ENCODE measurements at regions not wholly inside any gene's neighbourhood (a gene's known extent, or its start where the extent isn't known, plus 50 kb on each side); places are given as distances from the start of the nearest gene placed in this dataset.
"Not testable (repeated sequence)": the region's sequence is repeated elsewhere in the genome, so short reads cannot be mapped to it uniquely, and the experiment has no call there.

GRCh38 chr6:66555082-66555481 is 848.1 kb upstream of the EYS start:
- FAIRE-seq (no peak), DNase-seq (ENCODE audit: insufficient read length, low spot score) (no peak)
- no peak for TF ChIP-seq PAX5 (IDR thresholded peaks at IDR 0.05; ENCODE audit: insufficient read depth, low read length, severe bottlenecking)
- no peak for TF ChIP-seq TAF1 (IDR thresholded peaks at IDR 0.05; ENCODE audit: low read depth, low read length)
- no peak for TF ChIP-seq POLR2A (IDR thresholded peaks at IDR 0.05; ENCODE audit: low read depth, low read length)
- no peak for TF ChIP-seq POU2F2 (IDR thresholded peaks at IDR 0.05; ENCODE audit: low read depth, low read length)
- TF ChIP-seq SPI1 (IDR thresholded peaks at IDR 0.05; ENCODE audit: low read depth, low read length): no peak
- TF ChIP-seq POLR2AphosphoS5 (IDR thresholded peaks at IDR 0.05; ENCODE audit: low read depth, low read length): no peak

DNA sequence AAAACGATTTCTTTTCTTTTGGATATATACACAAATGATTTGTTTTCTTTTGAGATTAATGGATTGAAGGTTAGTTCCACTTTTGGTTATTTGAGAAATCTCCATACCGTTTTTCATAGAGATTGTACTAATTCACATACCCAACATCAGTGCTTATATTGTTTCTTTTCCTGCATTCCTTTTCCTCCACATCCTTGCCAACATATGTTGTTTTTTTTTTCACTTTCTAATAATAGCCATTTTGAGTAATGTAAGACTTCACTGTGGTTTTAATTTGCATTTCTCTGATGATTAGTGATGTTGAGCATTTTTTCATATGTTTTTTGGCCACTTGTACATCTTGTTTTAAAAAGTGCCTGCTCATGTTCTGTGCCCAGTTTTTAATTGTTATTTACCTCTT is 846.4 kb upstream of the EYS start:
- no peak for FAIRE-seq
- no peak for DNase-seq (ENCODE audit: insufficient read length, low spot score)
- TF ChIP-seq POLR2AphosphoS5 (IDR thresholded peaks at IDR 0.05; ENCODE audit: low read depth, low read length): no peak
- no peak for TF ChIP-seq PAX5 (IDR thresholded peaks at IDR 0.05; ENCODE audit: insufficient read depth, low read length, severe bottlenecking)
- no peak for TF ChIP-seq TAF1 (IDR thresholded peaks at IDR 0.05; ENCODE audit: low read depth, low read length)
- no peak for TF ChIP-seq POLR2A (IDR thresholded peaks at IDR 0.05; ENCODE audit: low read depth, low read length)
- TF ChIP-seq SPI1 (IDR thresholded peaks at IDR 0.05; ENCODE audit: low read depth, low read length): no peak
- TF ChIP-seq POU2F2 (IDR thresholded peaks at IDR 0.05; ENCODE audit: low read depth, low read length): no peak

DNA sequence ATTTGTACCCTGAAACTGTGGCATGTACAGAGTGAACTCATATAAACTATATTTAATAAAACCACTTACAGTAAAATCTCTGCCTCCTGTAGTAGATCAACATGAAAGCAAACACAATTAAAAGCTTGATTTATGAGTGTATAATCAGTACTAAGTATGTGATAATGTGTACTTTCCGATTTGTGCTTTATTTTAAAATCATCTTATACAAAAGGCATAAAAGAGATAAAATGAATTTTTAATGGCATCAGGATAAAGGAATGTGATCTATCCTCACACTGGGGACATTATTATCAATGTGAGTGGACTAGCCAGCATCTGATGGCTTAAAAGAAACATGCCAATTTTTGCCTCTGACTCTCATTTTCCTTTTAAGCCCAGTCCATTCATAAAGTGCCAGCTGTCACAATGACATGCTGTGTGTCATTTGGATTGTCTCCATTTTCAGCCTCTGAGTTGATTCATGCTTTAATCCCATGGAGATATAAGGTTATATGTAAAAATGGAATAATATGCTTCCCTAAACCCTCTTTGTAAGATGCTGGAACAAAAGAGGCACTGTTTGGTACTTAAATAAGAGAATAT is 831.6 kb upstream of the EYS start:
- no peak for FAIRE-seq
- TF ChIP-seq POLR2A (IDR thresholded peaks at IDR 0.05; ENCODE audit: low read depth, low read length): no peak
- TF ChIP-seq SPI1 (IDR thresholded peaks at IDR 0.05; ENCODE audit: low read depth, low read length): no peak
- no peak for TF ChIP-seq POU2F2 (IDR thresholded peaks at IDR 0.05; ENCODE audit: low read depth, low read length)
- TF ChIP-seq TAF1 (IDR thresholded peaks at IDR 0.05; ENCODE audit: low read depth, low read length): no peak
- TF ChIP-seq PAX5 (IDR thresholded peaks at IDR 0.05; ENCODE audit: insufficient read depth, low read length, severe bottlenecking): no peak
- TF ChIP-seq POLR2AphosphoS5 (IDR thresholded peaks at IDR 0.05; ENCODE audit: low read depth, low read length): no peak
- no peak for DNase-seq (ENCODE audit: insufficient read length, low spot score)

- no peak for DNase-seq (ENCODE audit: insufficient read length, low spot score)
- no peak for FAIRE-seq
- TF ChIP-seq POLR2A (IDR thresholded peaks at IDR 0.05; ENCODE audit: low read depth, low read length): no peak
- no peak for TF ChIP-seq TAF1 (IDR thresholded peaks at IDR 0.05; ENCODE audit: low read depth, low read length)
- no peak for TF ChIP-seq POLR2AphosphoS5 (IDR thresholded peaks at IDR 0.05; ENCODE audit: low read depth, low read length)
- no peak for TF ChIP-seq SPI1 (IDR thresholded peaks at IDR 0.05; ENCODE audit: low read depth, low read length)
- no peak for TF ChIP-seq PAX5 (IDR thresholded peaks at IDR 0.05; ENCODE audit: insufficient read depth, low read length, severe bottlenecking)
- TF ChIP-seq POU2F2 (IDR thresholded peaks at IDR 0.05; ENCODE audit: low read depth, low read length): no peak
These were observed 826.9 kb upstream of the EYS start for GRCh38 chr6:66533921-66534404.

DNA sequence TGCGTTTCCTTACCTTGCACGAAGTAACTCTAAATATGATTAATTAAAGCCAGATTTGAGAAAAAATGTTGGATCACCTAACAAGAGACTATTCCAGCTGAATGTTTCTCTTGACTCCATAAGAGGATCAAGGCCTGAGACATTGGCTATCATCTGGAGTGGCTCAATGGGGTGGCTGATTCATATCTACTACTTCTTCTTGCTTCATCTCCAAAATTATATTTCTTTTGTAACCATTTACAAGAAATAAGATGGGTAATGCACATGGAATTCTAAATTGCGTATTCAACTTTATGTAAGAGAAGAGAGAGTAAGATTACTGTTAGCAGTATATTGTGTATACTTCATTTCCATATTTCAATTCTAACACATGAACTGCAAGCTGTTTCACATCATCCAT is 819.0 kb upstream of the EYS start:
- no peak for FAIRE-seq
- DNase-seq (ENCODE audit: insufficient read length, low spot score): no peak
- TF ChIP-seq POLR2A (IDR thresholded peaks at IDR 0.05; ENCODE audit: low read depth, low read length) (no peak), PAX5 (IDR thresholded peaks at IDR 0.05; ENCODE audit: insufficient read depth, low read length, severe bottlenecking) (no peak), POLR2AphosphoS5 (IDR thresholded peaks at IDR 0.05; ENCODE audit: low read depth, low read length) (no peak), TAF1 (IDR thresholded peaks at IDR 0.05; ENCODE audit: low read depth, low read length) (no peak), SPI1 (IDR thresholded peaks at IDR 0.05; ENCODE audit: low read depth, low read length) (no peak), POU2F2 (IDR thresholded peaks at IDR 0.05; ENCODE audit: low read depth, low read length) (no peak)

GRCh38 chr6:66522864-66523263 is 815.8 kb upstream of the EYS start:
- TF ChIP-seq SPI1 (IDR thresholded peaks at IDR 0.05; ENCODE audit: low read depth, low read length) (no peak), POU2F2 (IDR thresholded peaks at IDR 0.05; ENCODE audit: low read depth, low read length) (no peak), POLR2AphosphoS5 (IDR thresholded peaks at IDR 0.05; ENCODE audit: low read depth, low read length) (no peak), POLR2A (IDR thresholded peaks at IDR 0.05; ENCODE audit: low read depth, low read length) (no peak), PAX5 (IDR thresholded peaks at IDR 0.05; ENCODE audit: insufficient read depth, low read length, severe bottlenecking) (no peak), TAF1 (IDR thresholded peaks at IDR 0.05; ENCODE audit: low read depth, low read length) (no peak)
- FAIRE-seq (no peak), DNase-seq (ENCODE audit: insufficient read length, low spot score) (no peak)

GRCh38 chr6:66516377-66516776 is 809.4 kb upstream of the EYS start:
- DNase-seq (ENCODE audit: insufficient read length, low spot score) (no peak), FAIRE-seq (no peak)
- TF ChIP-seq SPI1 (IDR thresholded peaks at IDR 0.05; ENCODE audit: low read depth, low read length) (no peak), POLR2AphosphoS5 (IDR thresholded peaks at IDR 0.05; ENCODE audit: low read depth, low read length) (no peak), POLR2A (IDR thresholded peaks at IDR 0.05; ENCODE audit: low read depth, low read length) (no peak), TAF1 (IDR thresholded peaks at IDR 0.05; ENCODE audit: low read depth, low read length) (no peak)

DNA sequence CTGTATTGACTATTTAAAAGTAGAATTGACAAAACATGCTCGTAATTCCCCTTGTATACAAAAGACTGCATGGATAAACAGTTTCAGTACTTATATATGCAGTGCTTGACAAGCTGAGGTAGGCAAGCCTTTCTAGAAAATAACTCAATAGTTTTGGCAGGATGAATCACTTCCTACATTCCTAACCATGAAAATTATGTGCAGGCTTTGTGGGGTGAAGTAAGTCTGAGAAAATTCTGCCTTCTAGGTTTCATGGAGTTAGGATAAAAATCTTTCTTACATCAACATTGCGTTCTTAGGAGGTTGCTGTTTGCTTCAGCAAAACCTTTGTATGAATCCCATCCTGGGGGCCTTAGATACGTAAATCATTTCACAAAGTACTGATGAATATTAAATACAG is 801.4 kb upstream of the EYS start:
- TF ChIP-seq POLR2AphosphoS5 (IDR thresholded peaks at IDR 0.05; ENCODE audit: low read depth, low read length) (no peak), POLR2A (IDR thresholded peaks at IDR 0.05; ENCODE audit: low read depth, low read length) (no peak), TAF1 (IDR thresholded peaks at IDR 0.05; ENCODE audit: low read depth, low read length) (no peak), POU2F2 (IDR thresholded peaks at IDR 0.05; ENCODE audit: low read depth, low read length) (no peak), PAX5 (IDR thresholded peaks at IDR 0.05; ENCODE audit: insufficient read depth, low read length, severe bottlenecking) (no peak), SPI1 (IDR thresholded peaks at IDR 0.05; ENCODE audit: low read depth, low read length) (no peak)
- no peak for FAIRE-seq
- no peak for DNase-seq (ENCODE audit: insufficient read length, low spot score)

DNA sequence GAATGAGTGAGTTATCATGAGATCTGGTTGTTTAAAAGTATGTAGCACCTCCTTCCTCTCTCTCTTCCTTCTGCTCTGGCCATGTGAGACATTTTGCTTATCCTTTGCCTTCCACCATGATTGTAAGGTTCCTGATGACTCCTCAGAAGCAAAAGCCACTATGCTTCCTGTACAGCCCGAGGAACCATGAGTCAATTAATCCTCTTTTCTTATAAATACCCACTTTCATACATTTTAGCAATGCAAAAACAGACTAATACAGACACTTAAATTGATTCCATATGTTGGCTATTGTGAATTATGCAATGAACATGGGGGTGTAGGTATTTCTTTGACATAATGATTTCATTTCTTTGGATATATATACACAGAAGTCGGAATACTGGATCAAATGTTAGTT is 792.8 kb upstream of the EYS start:
- DNase-seq (ENCODE audit: insufficient read length, low spot score): no peak
- no peak for TF ChIP-seq POLR2AphosphoS5 (IDR thresholded peaks at IDR 0.05; ENCODE audit: low read depth, low read length)
- TF ChIP-seq POU2F2 (IDR thresholded peaks at IDR 0.05; ENCODE audit: low read depth, low read length): no peak
- TF ChIP-seq POLR2A (IDR thresholded peaks at IDR 0.05; ENCODE audit: low read depth, low read length): no peak
- TF ChIP-seq SPI1 (IDR thresholded peaks at IDR 0.05; ENCODE audit: low read depth, low read length): no peak
- TF ChIP-seq PAX5 (IDR thresholded peaks at IDR 0.05; ENCODE audit: insufficient read depth, low read length, severe bottlenecking): no peak
- TF ChIP-seq TAF1 (IDR thresholded peaks at IDR 0.05; ENCODE audit: low read depth, low read length): no peak
- no peak for FAIRE-seq

DNA sequence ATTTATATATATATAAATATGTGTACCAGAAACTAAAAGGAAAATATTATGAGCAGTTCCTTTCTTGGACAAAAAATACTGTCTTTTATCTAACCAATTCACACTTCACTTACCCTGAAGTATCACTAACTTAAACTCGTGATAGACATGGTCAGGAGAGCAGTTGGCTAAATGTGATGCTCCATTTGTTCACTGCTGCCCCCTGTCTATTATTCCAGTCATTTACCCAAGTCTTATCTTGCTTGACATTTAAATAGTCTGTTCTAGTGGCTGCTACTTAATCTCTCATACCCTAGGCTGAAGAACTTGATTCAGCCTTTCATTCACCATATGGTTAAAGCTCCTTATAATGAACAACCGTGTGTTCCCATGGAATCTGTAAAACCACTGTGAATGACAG is 789.6 kb upstream of the EYS start:
- no peak for TF ChIP-seq POU2F2 (IDR thresholded peaks at IDR 0.05; ENCODE audit: low read depth, low read length)
- no peak for TF ChIP-seq PAX5 (IDR thresholded peaks at IDR 0.05; ENCODE audit: insufficient read depth, low read length, severe bottlenecking)
- TF ChIP-seq TAF1 (IDR thresholded peaks at IDR 0.05; ENCODE audit: low read depth, low read length): no peak
- TF ChIP-seq POLR2AphosphoS5 (IDR thresholded peaks at IDR 0.05; ENCODE audit: low read depth, low read length): no peak
- FAIRE-seq (no peak), DNase-seq (ENCODE audit: insufficient read length, low spot score) (no peak)

DNA sequence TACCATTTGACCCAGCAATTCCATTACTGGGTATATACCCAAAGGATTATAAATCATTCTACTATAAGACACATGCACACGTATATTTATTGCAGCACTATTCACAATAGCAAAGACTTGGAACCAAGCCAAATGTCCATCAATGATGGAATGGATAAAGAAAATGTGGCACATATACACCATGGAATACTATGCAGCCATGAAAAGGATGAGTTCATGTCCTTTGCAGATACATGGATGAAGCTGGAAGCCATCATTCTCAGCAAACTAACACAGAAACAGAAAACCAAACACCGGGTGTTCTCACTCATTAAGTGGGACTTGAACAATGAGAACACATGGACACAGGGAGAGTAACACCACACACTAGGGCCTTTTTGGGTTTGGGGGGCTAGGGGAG is 787.6 kb upstream of the EYS start:
- FAIRE-seq; DNase-seq (ENCODE audit: insufficient read length, low spot score): not testable (repeated sequence)

Measured in GM12891 (cell line).